Neural progenitor cell (in vitro differentiated cells): ENCODE measurements at regions not wholly inside any gene's neighbourhood (a gene's known extent, or its start where the extent isn't known, plus 50 kb on each side); places are given as distances from the start of the nearest gene placed in this dataset.
"Not testable (repeated sequence)": the region's sequence is repeated elsewhere in the genome, so short reads cannot be mapped to it uniquely, and the experiment has no call there.

Experiments used
- DNase-seq: peaks from one replicate; pipeline ENCODE4 v3.0.0-alpha.2; 2016; ENCODE audit warnings: low spot score
- H2AFZ ChIP-seq: fragments of 200-600 bp; sonication (generic); replicated peaks from 2 replicates; pipeline ENCODE4 v1.6.1; 2016; ENCODE audit warnings: antibody characterized with exemption
- H3F3A ChIP-seq: fragments of 200-600 bp; sonication (generic); 2 replicates; pipeline ENCODE4 v1.6.1; 2016; ENCODE audit warnings: antibody characterized with exemption, low read depth
- H3K27ac ChIP-seq: fragments of 200-600 bp; sonication (generic); 2 replicates; pipeline ENCODE4 v1.5.1; 2016; ENCODE audit warnings: mild to moderate bottlenecking
- H3K27me3 ChIP-seq: fragments of 200-600 bp; sonication (generic); 2 replicates; pipeline ENCODE4 v1.6.1; 2016; ENCODE audit warnings: mild to moderate bottlenecking, moderate library complexity
- H3K36me3 ChIP-seq: fragments of 200-600 bp; sonication (generic); 2 replicates; pipeline ENCODE4 v1.5.1; 2016
- H3K4me1 ChIP-seq: fragments of 200-600 bp; sonication (generic); 2 replicates; pipeline ENCODE4 v1.6.1; 2016; ENCODE audit warnings: mixed run types
- H3K4me2 ChIP-seq: fragments of 200-600 bp; sonication (generic); 2 replicates; pipeline ENCODE4 v1.6.1; 2016
- H3K4me3 ChIP-seq: fragments of 200-600 bp; sonication (generic); 2 replicates; pipeline ENCODE4 v1.5.1; 2016
- H3K79me2 ChIP-seq: fragments of 200-600 bp; sonication (generic); 2 replicates; pipeline ENCODE4 v1.6.1; 2016; ENCODE audit warnings: low read depth
- H3K9ac ChIP-seq: fragments of 200-600 bp; sonication (generic); 2 replicates; pipeline ENCODE4 v1.6.1; 2016
- H3K9me3 ChIP-seq: fragments of 200-600 bp; sonication (generic); 2 replicates; pipeline ENCODE4 v1.5.1; 2016; ENCODE audit warnings: low read depth
- H4K20me1 ChIP-seq: fragments of 200-600 bp; sonication (generic); 2 replicates; pipeline ENCODE4 v1.6.1; 2016; ENCODE audit warnings: low read depth
- H3K27ac Mint-ChIP-seq: 3 replicates; pipeline ENCODE4 v1.8.0; 2021; ENCODE audit warnings: mixed read lengths
- H3K27me3 Mint-ChIP-seq: 2 replicates; pipeline ENCODE4 v1.8.0; 2022; ENCODE audit warnings: low read depth, mild to moderate bottlenecking, inconsistent platforms, moderate library complexity, mixed read lengths; ENCODE audit not compliant: insufficient read depth
- H3K36me3 Mint-ChIP-seq: 3 replicates; pipeline ENCODE4 v1.8.0; 2021; ENCODE audit warnings: mixed read lengths
- H3K4me1 Mint-ChIP-seq: 3 replicates; pipeline ENCODE4 v1.8.0; 2021; ENCODE audit warnings: mixed read lengths
- H3K4me3 Mint-ChIP-seq: 3 replicates; pipeline ENCODE4 v1.8.0; 2021; ENCODE audit warnings: mild to moderate bottlenecking, moderate library complexity, mixed read lengths
- H3K9me3 Mint-ChIP-seq: 3 replicates; pipeline ENCODE4 v1.8.0; 2020; ENCODE audit warnings: mixed read lengths
- CTCF ChIP-seq: fragments of 200-600 bp; sonication (generic); IDR thresholded peaks from 2 replicates; pipeline ENCODE4 v1.5.1; 2017; ENCODE audit warnings: antibody characterized with exemption, mild to moderate bottlenecking
- EZH2 ChIP-seq: fragments of 200-600 bp; sonication (generic); IDR thresholded peaks from 2 replicates; pipeline ENCODE4 v1.6.1; 2017; ENCODE audit warnings: antibody characterized with exemption, mild to moderate bottlenecking, moderate library complexity
- EZH2phosphoT487 ChIP-seq: fragments of 200-600 bp; sonication (generic); IDR thresholded peaks from 2 replicates; pipeline ENCODE4 v1.6.1; 2017; ENCODE audit warnings: antibody characterized with exemption

DNA sequence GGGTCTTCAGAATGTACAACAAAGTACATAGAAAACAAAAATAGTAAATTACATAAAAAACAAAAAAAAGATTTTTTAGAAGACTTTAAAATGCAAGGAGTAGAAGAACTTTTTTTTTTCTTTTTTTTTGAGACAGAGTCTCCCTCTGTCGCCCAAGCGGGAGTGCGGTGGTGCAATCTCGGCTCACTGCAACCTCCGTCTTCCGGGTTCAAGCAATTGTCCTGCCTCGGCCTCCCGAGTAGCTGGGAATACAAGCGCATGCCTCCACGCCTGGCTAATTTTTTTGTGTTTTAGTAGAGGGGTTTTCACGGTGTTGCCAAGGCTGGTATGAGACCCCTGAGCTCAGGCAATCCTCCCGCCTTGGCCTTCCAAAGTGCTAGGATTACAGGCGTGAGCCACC is 104.5 kb upstream of the ZC3H15 start:
- Histone ChIP-seq H3F3A (no peaks in the 10 kb centered on the region), H3K36me3 (no peaks in the 10 kb centered on the region), H3K9me3 (no peaks in the 10 kb centered on the region), H2AFZ (no peak overlapping the region), H3K4me1 (no peaks in the 10 kb centered on the region), H3K4me2 (no peak overlapping the region), H3K9ac (no peak overlapping the region), H3K27ac (no peak overlapping the region), H3K79me2 (no peaks in the 10 kb centered on the region), H3K4me3 (no peak overlapping the region), H3K27me3 (no peaks in the 10 kb centered on the region), H4K20me1 (no peaks in the 10 kb centered on the region)
- Mint-ChIP-seq H3K4me3 (no peak overlapping the region), H3K27ac (no peak overlapping the region), H3K4me1 (no peaks in the 10 kb centered on the region), H3K36me3 (peaks cover 10% of the 10 kb centered on the region), H3K9me3 (peaks cover 13% of the 10 kb centered on the region), H3K27me3 (no peaks in the 10 kb centered on the region)
- no peak for TF ChIP-seq EZH2
- no peak for DNase-seq

GRCh38 chr2:186382932-186383331 is 103.1 kb upstream of the ZC3H15 start:
- Histone ChIP-seq H3K36me3 (no peaks in the 10 kb centered on the region), H2AFZ (no peak overlapping the region), H3K9me3 (no peaks in the 10 kb centered on the region), H3K9ac (no peak overlapping the region), H3K27me3 (no peaks in the 10 kb centered on the region), H3K79me2 (no peaks in the 10 kb centered on the region), H3K4me3 (no peak overlapping the region), H3K4me2 (no peak overlapping the region), H3K27ac (no peak overlapping the region), H3K4me1 (no peaks in the 10 kb centered on the region), H4K20me1 (no peaks in the 10 kb centered on the region), H3F3A (no peaks in the 10 kb centered on the region)
- Mint-ChIP-seq H3K4me1 (no peaks in the 10 kb centered on the region), H3K9me3 (peaks cover 18% of the 10 kb centered on the region), H3K27me3 (no peaks in the 10 kb centered on the region), H3K4me3 (no peak overlapping the region), H3K27ac (no peak overlapping the region), H3K36me3 (peaks cover 10% of the 10 kb centered on the region)
- TF ChIP-seq EZH2 (no peak), EZH2phosphoT487 (no peak), CTCF (no peak)
- DNase-seq, result no peak

- H3K4me1 Mint-ChIP-seq, result no peaks in the 10 kb centered on the region
- Histone ChIP-seq H3K4me3 (no peak overlapping the region), H3F3A (no peaks in the 10 kb centered on the region), H2AFZ (no peak overlapping the region), H4K20me1 (no peaks in the 10 kb centered on the region), H3K9ac (no peak overlapping the region), H3K4me1 (no peaks in the 10 kb centered on the region), H3K36me3 (no peaks in the 10 kb centered on the region), H3K79me2 (no peaks in the 10 kb centered on the region), H3K27ac (no peak overlapping the region), H3K4me2 (no peak overlapping the region), H3K27me3 (no peaks in the 10 kb centered on the region), H3K9me3 (no peaks in the 10 kb centered on the region)
- TF ChIP-seq CTCF (no peak), EZH2 (no peak), EZH2phosphoT487 (no peak)
- no peaks in the 10 kb centered on the region for H3K27me3 Mint-ChIP-seq
- H3K27ac Mint-ChIP-seq, result no peak overlapping the region
- peaks cover 22% of the 10 kb centered on the region for H3K9me3 Mint-ChIP-seq
- H3K4me3 Mint-ChIP-seq, result no peak overlapping the region
- peaks cover 10% of the 10 kb centered on the region for H3K36me3 Mint-ChIP-seq
- DNase-seq, result no peak
Measured at GRCh38 chr2:186384226-186384625, 101.8 kb upstream of the ZC3H15 start.

- H3K4me1 ChIP-seq, H2AFZ ChIP-seq, H3K27ac Mint-ChIP-seq, H3K36me3 ChIP-seq, H3K4me2 ChIP-seq, H3K79me2 ChIP-seq, H3K27ac ChIP-seq, H3K9me3 ChIP-seq, DNase-seq, H3F3A ChIP-seq, H4K20me1 ChIP-seq, H3K4me1 Mint-ChIP-seq, H3K4me3 ChIP-seq, H3K27me3 Mint-ChIP-seq, H3K4me3 Mint-ChIP-seq, H3K27me3 ChIP-seq, H3K9ac ChIP-seq: not testable (repeated sequence)
- H3K9me3 Mint-ChIP-seq, result peaks cover 29% of the 10 kb centered on the region
- peaks cover 10% of the 10 kb centered on the region for H3K36me3 Mint-ChIP-seq
Measured at GRCh38 chr2:186385638-186386201, 100.3 kb upstream of the ZC3H15 start.
